Endothelial cell of umbilical vein (primary cell): ENCODE measurements at regions not wholly inside any gene's neighbourhood (a gene's known extent, or its start where the extent isn't known, plus 50 kb on each side); places are given as distances from the start of the nearest gene placed in this dataset.

ENCODE experiments used
- CTCF ChIP-seq, 2 donors: IDR thresholded peaks; 1 replicate in 1 of 2; 2 replicates in 1 of 2; pipeline ENCODE4 v1.5.1; 2011; ENCODE audit warnings: low read length in 2 of 2, mild to moderate bottlenecking in 2 of 2, moderate library complexity in 2 of 2, control low read depth in 1 of 2, inconsistent platforms in 1 of 2, low read depth in 1 of 2; ENCODE audit not compliant: insufficient read depth in 1 of 2; ENCODE audit errors: extremely low read depth in 1 of 2
- MAX ChIP-seq: IDR thresholded peaks from 2 replicates; pipeline ENCODE4 v1.6.1; 2011; ENCODE audit not compliant: insufficient read depth, insufficient read length
- POLR2A ChIP-seq: IDR thresholded peaks from 2 replicates; pipeline ENCODE4 v1.6.1; 2012; ENCODE audit warnings: low read depth, mild to moderate bottlenecking, control low read depth, low read length
- POLR2AphosphoS5 ChIP-seq: IDR thresholded peaks from 2 replicates; pipeline ENCODE4 v1.6.1; 2012; ENCODE audit warnings: low read depth, mild to moderate bottlenecking, control low read depth, low read length, moderate library complexity; ENCODE audit not compliant: insufficient read depth

- TF ChIP-seq POLR2AphosphoS5: no peak
- no peak for TF ChIP-seq CTCF (IDR thresholded peaks at IDR 0.05; ENCODE audit: extremely low read depth in 1 of 2, insufficient read depth in 1 of 2, low read depth in 1 of 2, low read length in 2 of 2)
- TF ChIP-seq POLR2A: no peak
- TF ChIP-seq MAX: no peak
Measured at GRCh38 chr7:51611937-51612336, 295.3 kb upstream of the COBL start.
